Endometrial microvascular endothelial cells (primary cell): ENCODE measurements at regions not wholly inside any gene's neighbourhood (a gene's known extent, or its start where the extent isn't known, plus 50 kb on each side); places are given as distances from the start of the nearest gene placed in this dataset.

Experiments
- in situ Hi-C: cut with HindIII; loops from 2 replicates; pipeline ENCODE4 v1.10.0; 2017; ENCODE audit warnings: low sequenced_read_pairs, low pct_unique_long_range_greater_than_20kb; ENCODE audit errors: inconsistent ontology term

- in situ Hi-C loops, result no loop called here
Measured at GRCh38 chr17:77875881-77876509, 82.5 kb upstream of the TNRC6C start.

- in situ Hi-C loops, result no loop called here
Measured at GRCh38 chr17:77877036-77877435, 81.5 kb upstream of the TNRC6C start.

- in situ Hi-C loops, result no loop called here
Measured at GRCh38 chr17:77877646-77878355, 80.7 kb upstream of the TNRC6C start.

GRCh38 chr17:77879226-77879895 is 79.1 kb upstream of the TNRC6C start:
- in situ Hi-C loops, result no loop called here

- in situ Hi-C loops, result no loop called here
Measured at GRCh38 chr17:77879896-77880280, 78.6 kb upstream of the TNRC6C start.

- in situ Hi-C loops, result no loop called here
Measured at GRCh38 chr17:77880711-77881450, 77.6 kb upstream of the TNRC6C start.

- in situ Hi-C loops, result no loop called here
Measured at GRCh38 chr17:77881545-77881944, 77.0 kb upstream of the TNRC6C start.

GRCh38 chr17:77882040-77882439 is 76.5 kb upstream of the TNRC6C start:
- in situ Hi-C loops, result no loop called here

- in situ Hi-C loops, result no loop called here
Measured at GRCh38 chr17:77882481-77883212, 75.9 kb upstream of the TNRC6C start.

GRCh38 chr17:77883213-77883650 is 75.3 kb upstream of the TNRC6C start:
- in situ Hi-C loops, result no loop called here

GRCh38 chr17:77884019-77884418 is 74.5 kb upstream of the TNRC6C start:
- in situ Hi-C loops, result no loop called here

GRCh38 chr17:77884967-77885641 is 73.4 kb upstream of the TNRC6C start:
- in situ Hi-C loops, result no loop called here

- in situ Hi-C loops, result no loop called here
Measured at GRCh38 chr17:77885678-77886386, 72.7 kb upstream of the TNRC6C start.

- in situ Hi-C loops, result no loop called here
Measured at GRCh38 chr17:77886387-77886728, 72.1 kb upstream of the TNRC6C start.

- in situ Hi-C loops, result no loop called here
Measured at GRCh38 chr17:77887110-77887463, 71.4 kb upstream of the TNRC6C start.

- in situ Hi-C loops, result no loop called here
Measured at GRCh38 chr17:77887464-77888241, 70.8 kb upstream of the TNRC6C start.
